HG02678 (cell line): ENCODE measurements at regions not wholly inside any gene's neighbourhood (a gene's known extent, or its start where the extent isn't known, plus 50 kb on each side); places are given as distances from the start of the nearest gene placed in this dataset.
A peak's percentile ranks its signal among the peaks of the same experiment; 100 is the strongest.

ENCODE experiments used
- ATAC-seq: cut with Tn5 transposase; IDR thresholded peaks from one replicate; pipeline ENCODE4 v1.9.1; 2021; ENCODE audit warnings: mild to moderate bottlenecking, moderate library complexity; ENCODE audit not compliant: unreplicated experiment

DNA sequence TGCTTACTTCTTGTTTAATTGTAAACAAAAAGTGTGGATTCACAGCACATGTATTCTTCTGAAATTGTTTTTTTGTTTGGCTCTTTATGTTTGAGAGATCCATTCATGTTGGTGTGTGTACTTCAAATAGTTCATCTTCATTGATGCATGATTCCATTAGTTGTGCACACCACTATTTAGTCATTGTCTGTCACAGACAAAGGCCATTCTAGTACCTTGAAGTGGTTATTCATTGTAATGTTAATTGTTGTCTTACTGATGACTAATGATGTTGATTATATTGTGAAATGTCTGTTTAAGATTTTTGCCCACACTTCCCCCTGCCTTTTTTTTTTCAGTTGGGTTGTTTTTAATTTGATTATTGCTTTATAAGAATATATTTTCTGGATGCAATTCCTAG, 391.3 kb downstream of the DIRAS2 start:
- ATAC-seq, result no peak

DNA sequence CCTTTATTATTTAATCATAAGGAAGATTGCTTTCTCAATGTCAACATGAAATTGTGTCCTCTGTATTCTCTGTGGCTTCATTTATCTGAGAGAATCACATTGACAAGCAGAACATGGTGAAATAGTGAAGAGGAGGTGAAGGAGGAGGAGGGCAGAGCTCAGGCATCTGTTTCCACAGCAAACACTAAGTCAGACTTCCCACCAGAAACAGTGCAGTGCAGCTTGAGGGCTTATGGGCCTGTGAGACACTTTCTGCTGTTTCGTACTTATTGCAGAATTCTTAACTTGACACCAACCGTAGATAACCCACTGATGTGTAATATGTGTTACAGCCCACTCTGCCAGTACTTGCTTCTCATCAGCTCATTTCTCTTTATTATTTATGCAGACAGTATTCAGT, 386.3 kb downstream of the DIRAS2 start:
- ATAC-seq, result no peak

GRCh38 chr9:90259311-90260246, 383.0 kb downstream of the DIRAS2 start:
- ATAC-seq, result no peak

- no peak for ATAC-seq
These were observed 380.9 kb downstream of the DIRAS2 start for GRCh38 chr9:90261698-90262097.

- ATAC-seq, result no peak
These were observed 374.0 kb downstream of the DIRAS2 start for GRCh38 chr9:90268613-90269012.

GRCh38 chr9:90271707-90272106, 370.9 kb downstream of the DIRAS2 start:
- no peak for ATAC-seq

DNA sequence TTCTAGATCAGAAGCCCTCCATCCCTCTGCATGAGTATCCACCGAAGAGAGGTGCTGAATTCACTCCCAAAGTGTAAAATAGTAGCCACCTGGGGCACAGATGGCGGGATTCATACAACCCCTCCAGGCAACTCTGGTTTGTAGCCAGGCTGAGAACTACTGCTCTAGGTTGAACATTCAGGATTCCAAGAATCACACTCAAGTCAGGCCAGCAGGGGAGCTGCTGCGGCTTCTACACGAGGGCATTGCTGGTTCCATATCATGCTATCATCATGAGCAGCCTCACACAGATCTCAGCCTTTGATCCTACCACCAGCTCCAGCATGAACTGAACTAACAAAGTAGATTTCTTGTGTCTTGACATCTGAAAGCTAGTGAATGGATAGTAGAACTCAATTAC, 367.9 kb downstream of the DIRAS2 start:
- no peak for ATAC-seq

- ATAC-seq, result no peak
These were observed 356.7 kb downstream of the DIRAS2 start for GRCh38 chr9:90285946-90286345.

DNA sequence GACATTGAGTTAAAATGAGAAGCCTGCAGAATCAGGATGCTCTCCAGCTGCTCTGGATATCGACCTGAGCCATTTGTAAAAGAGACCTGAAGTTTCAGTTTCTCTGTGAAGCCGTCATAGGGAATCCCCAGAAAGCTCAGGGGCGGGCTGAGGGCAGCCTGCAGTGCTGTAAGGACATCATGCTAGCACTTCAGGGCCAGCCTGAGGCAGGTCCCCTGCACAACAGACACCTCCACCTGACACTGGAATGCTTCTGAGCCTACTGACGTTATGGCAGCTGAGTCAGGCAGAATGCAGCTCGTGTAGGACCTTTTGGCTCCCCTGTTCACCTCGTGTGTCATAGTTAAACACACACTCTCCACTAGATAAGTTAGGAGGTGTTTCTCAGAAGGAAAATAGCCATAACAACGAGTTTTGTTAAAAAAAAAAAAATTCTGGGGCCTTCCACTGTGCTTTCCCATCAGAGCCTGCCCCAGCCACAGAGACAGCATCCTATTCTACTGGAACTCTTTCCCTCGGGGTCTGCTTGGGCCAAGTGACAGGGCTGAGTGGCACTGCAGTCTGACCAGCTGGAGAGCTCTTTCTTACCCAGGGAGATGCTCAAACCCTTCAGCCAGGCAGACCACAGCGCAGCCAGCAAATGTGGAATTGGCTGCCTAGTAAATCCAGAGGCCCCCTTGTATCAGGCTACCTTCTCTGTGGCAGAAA, 354.9 kb downstream of the DIRAS2 start:
- peak; percentile 98 for ATAC-seq

DNA sequence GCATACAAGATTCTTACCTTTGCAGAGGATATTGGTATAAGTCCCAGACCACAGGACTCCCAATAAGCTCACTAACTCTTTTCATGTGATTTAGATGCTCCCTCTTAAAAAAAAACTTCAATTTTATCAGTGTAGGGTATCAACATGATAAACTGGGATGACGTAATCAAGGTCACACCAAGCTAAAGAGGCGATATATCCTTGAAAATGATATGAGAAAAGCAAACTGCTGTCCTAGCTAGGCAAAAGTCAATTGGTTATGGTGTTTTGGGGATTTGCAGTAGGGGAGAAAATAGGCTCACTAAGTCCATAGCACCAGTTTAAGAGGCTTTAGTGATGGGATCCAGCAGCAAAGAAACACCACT, 354.4 kb downstream of the DIRAS2 start:
- no peak for ATAC-seq

GRCh38 chr9:90290716-90291485, 351.7 kb downstream of the DIRAS2 start:
- no peak for ATAC-seq

DNA sequence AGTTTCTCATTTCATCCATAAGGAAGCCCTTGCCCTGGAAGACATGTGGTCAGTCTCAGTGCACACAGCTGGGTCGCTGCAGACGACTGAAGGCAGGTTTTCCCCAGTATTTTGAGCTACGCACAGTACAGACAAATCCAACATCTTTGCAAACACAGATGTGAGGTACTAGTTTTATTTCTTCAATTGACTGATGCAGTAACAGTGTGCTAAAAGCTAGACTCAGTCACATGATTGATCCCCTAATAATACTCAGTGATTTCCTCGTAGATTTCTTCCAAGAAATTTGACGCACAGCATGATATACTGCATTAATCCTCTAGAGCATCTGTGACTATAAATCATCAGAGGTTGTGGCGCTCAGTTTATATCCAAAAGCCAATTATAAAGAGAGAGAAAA, 346.1 kb downstream of the DIRAS2 start:
- ATAC-seq, result no peak

GRCh38 chr9:90299968-90300367, 342.7 kb downstream of the DIRAS2 start:
- ATAC-seq, result no peak

DNA sequence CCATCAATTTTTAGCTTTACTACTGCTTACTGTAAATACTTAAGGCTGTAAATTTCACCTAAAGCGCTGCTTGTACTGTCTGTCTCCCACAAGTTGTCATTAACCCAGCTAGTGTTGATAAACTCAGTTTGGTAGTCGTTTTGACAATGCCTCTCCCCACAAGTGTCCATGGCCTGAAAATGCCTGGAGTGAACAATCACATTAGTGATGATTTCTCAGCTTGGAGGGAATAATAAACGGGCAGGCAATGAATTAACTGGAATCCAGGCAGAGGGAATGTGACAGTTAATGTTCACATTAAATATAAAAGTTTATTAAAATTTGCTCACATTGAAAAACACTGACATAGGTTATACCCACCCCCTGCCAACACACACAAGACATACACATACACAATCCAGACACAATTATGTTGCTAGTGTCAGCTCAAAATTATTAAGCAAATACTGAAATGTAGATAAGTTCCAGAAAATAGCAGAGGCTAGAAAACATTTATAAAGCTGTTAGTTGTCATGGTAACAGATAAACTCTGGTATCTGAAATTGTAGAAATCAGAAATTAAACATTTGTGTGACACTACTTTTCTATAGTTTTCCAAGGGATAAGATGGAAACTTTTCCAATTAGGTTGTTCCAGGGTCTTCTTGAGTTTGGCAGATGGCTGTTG, 341.9 kb downstream of the DIRAS2 start:
- ATAC-seq, result no peak

GRCh38 chr9:90301277-90301653, 341.4 kb downstream of the DIRAS2 start:
- no peak for ATAC-seq

DNA sequence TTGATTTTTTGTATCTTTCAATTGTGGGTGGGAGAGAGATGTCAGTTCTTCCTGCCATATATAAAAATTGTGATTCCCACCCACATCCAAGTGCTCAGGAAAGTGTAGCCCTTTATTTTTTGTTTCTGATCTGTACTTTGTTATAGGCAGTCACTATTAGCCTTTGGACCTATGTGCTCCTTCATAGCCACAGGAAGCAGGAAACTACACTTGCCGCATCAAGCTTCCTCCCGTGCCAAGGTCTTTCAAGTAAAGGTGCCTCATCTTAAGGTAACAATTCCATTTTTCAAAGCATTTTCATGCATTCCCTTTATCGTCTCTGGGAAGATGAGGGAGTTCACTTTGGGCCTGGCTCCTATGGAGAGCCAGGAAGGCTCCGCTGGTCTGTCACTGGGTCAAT, 339.0 kb downstream of the DIRAS2 start:
- ATAC-seq, result no peak

- no peak for ATAC-seq
These were observed 336.5 kb downstream of the DIRAS2 start for GRCh38 chr9:90306158-90306557.

GRCh38 chr9:90307167-90307833, 335.3 kb downstream of the DIRAS2 start:
- no peak for ATAC-seq

GRCh38 chr9:90307891-90308290, 334.7 kb downstream of the DIRAS2 start:
- no peak for ATAC-seq

GRCh38 chr9:90308691-90309090, 333.9 kb downstream of the DIRAS2 start:
- ATAC-seq, result no peak
